Aorta (tissue), 5 donors: ENCODE measurements at regions not wholly inside any gene's neighbourhood (a gene's known extent, or its start where the extent isn't known, plus 50 kb on each side); places are given as distances from the start of the nearest gene placed in this dataset.

Source experiments
- ATAC-seq: fragments of 200-7000 bp; cut with Tn5 transposase; one replicate; pipeline ENCODE4 v1.9.1; 2022; ENCODE audit warnings: moderate library complexity; ENCODE audit not compliant: low FRiP score
- DNase-seq, 2 donors: peaks; one replicate each; pipeline ENCODE4 v3.0.0-alpha.2; 2020
- H3K27ac ChIP-seq, 2 donors: one replicate each; pipeline ENCODE4 v1.5.1; 2013; ENCODE audit warnings: low read length in 2 of 2, mild to moderate bottlenecking in 2 of 2, moderate library complexity in 2 of 2, control low read depth in 1 of 2, inconsistent platforms in 1 of 2, low read depth in 1 of 2
- H3K27me3 ChIP-seq, 2 donors: one replicate each; pipeline ENCODE4 v1.6.1; 2013; ENCODE audit warnings: control low read depth in 1 of 2, low read length in 1 of 2, mild to moderate bottlenecking in 1 of 2, moderate library complexity in 1 of 2; ENCODE audit not compliant: insufficient read depth in 2 of 2, control insufficient read depth in 1 of 2
- H3K36me3 ChIP-seq, 2 donors: one replicate each; pipeline ENCODE4 v1.6.1; 2013; ENCODE audit warnings: control low read depth in 1 of 2, low read length in 1 of 2, mild to moderate bottlenecking in 1 of 2; ENCODE audit not compliant: insufficient read depth in 2 of 2, control insufficient read depth in 1 of 2
- H3K4me1 ChIP-seq, 2 donors: one replicate each; pipeline ENCODE4 v1.6.1; 2013; ENCODE audit warnings: low read length in 2 of 2, control low read depth in 1 of 2, mild to moderate bottlenecking in 1 of 2, moderate library complexity in 1 of 2; ENCODE audit not compliant: insufficient read depth in 2 of 2, control insufficient read depth in 1 of 2
- H3K4me3 ChIP-seq, 2 donors: one replicate each; pipeline ENCODE4 v1.5.1; 2013; ENCODE audit warnings: low read length in 2 of 2, control low read depth in 1 of 2, mild to moderate bottlenecking in 1 of 2
- H3K9me3 ChIP-seq: one replicate; pipeline ENCODE4 v1.6.1; 2013; ENCODE audit warnings: mild to moderate bottlenecking, low read length; ENCODE audit not compliant: control insufficient read depth
- WGBS, 2 donors: extraction: QIAGEN DNeasy Blood & Tissue Kit; methylation state at CpG; one replicate each; pipeline ENCODE4 v1.1.7; 2013; 5-methylcytosine and 5-hydroxymethylcytosine counted together
- intact Hi-C, 2 donors: fragments of 100-400 bp; cut with DNase I; formaldehyde crosslinking; loops; one replicate each; pipeline versions ENCODE4 v1.14.2 to v1.15.0; 2022
- donor health status: healthy with polysubstance abuse.
- donor health status: Bipolar disorder and iron deficiency.
- donor health status: DM: no; HTN: no; CAD: no.
- donor health status: DM: no; HTN: no; CAD: no.
- donor health status: DM: yes; HTN: yes; CAD: no.

GRCh38 chr22:49721211-49721763 lies 106.4 kb downstream of the BRD1 start:
- no peaks in the 10 kb centered on the region for H3K9me3 ChIP-seq
- no peak for DNase-seq
- no peaks in the 10 kb centered on the region for H3K27me3 ChIP-seq
- H3K27ac ChIP-seq: no peak overlapping the region
- WGBS, 2 donors: 85 to 88% methylated on average over 15 of the region's 15 CpGs
- H3K4me1 ChIP-seq: no peaks in the 10 kb centered on the region
- H3K36me3 ChIP-seq: no peaks in the 10 kb centered on the region
- no peak for ATAC-seq
- no peak overlapping the region for H3K4me3 ChIP-seq
- intact Hi-C loops: no loop called here

GRCh38 chr22:49720279-49720959 lies 107.3 kb downstream of the BRD1 start:
- Histone ChIP-seq H3K4me1 (no peaks in the 10 kb centered on the region), H3K27me3 (no peaks in the 10 kb centered on the region), H3K9me3 (no peaks in the 10 kb centered on the region), H3K27ac (no peak overlapping the region), H3K36me3 (no peaks in the 10 kb centered on the region), H3K4me3 (no peak overlapping the region)
- ATAC-seq (no peak), DNase-seq (no peak)
- WGBS, 2 donors: 78 to 79% methylated on average over 18 of the region's 18 CpGs
- intact Hi-C loops: no loop called here

DNA sequence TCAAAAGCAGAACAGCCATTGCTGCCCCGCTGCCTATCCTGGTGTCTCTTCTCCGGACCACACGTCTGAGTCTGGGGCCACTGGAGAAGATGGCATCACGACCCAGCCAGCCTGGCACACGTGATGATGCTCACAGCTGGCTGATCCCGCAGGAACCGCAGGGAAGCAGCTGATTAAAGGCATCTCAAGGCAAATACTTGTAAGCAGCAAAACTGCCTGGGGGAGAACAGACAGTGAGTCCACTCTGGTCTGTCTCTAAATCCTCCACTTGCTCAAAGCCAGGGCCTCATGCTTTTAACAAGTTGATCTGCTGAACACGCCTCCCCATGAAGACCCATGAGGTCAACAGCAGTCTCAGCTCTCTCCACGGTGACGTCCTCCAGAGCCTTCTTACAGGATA lies 108.6 kb downstream of the BRD1 start:
- intact Hi-C loops: no loop called here
- ATAC-seq (no peak), DNase-seq (no peak)
- Histone ChIP-seq H3K9me3 (no peaks in the 10 kb centered on the region), H3K36me3 (no peaks in the 10 kb centered on the region), H3K27me3 (no peaks in the 10 kb centered on the region), H3K27ac (no peak overlapping the region), H3K4me3 (no peak overlapping the region), H3K4me1 (no peaks in the 10 kb centered on the region)
- WGBS, 2 donors: 73 to 87% methylated on average over 10 of the region's 10 CpGs

DNA sequence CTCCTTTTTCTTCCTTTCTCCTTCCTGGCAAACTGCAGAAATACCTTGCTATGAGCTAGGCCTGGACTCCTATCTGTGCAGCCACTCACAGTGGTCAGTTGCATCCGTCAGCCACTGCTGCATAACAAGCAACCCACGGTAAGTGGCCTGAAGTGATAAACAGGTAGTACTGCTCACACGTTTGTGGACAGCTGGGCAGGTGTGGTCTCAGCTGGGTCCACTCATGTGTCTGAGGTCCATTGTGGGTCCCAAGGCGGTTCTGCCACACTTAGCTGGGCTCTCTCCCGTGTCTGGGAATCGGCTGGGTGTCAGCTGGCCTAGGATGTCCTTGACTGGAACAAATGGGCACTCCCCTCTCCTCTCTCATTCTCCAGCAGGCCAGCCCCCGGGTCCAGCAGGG lies 109.3 kb downstream of the BRD1 start:
- Histone ChIP-seq H3K27ac (no peak overlapping the region), H3K4me3 (no peak overlapping the region), H3K4me1 (no peaks in the 10 kb centered on the region), H3K27me3 (no peaks in the 10 kb centered on the region), H3K36me3 (no peaks in the 10 kb centered on the region), H3K9me3 (no peaks in the 10 kb centered on the region)
- intact Hi-C loops: no loop called here
- no peak for DNase-seq
- WGBS, 2 donors: 69 to 75% methylated on average over 7 of the region's 7 CpGs
- no peak for ATAC-seq

DNA sequence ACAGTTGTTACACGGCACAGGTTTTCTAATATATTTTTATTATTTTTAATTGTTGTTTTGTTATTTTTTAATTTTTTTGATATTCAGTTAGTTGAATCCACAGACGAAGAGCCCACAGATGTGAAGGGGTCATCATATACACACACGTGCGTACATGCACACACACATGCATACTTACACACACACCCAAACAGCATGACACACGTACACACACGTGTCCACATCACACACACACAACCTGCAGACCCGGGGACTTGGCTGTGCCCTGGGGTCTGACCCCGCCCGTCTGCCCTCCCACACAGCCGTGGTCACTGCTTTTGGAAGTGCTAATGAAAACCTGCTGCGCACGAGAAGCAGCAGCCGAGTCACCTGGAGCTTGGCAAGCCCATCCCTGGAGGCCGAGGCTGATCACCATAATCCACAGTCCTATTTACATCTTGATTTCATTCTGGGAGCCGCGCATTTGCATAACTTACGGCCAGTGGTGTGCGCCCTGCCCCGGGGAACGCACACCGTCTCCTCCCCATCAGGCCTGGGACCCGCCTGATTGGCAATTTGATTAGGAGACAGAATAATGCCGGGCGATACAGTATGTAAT lies 110.3 kb downstream of the BRD1 start:
- Histone ChIP-seq H3K4me3 (no peak overlapping the region), H3K27me3 (no peaks in the 10 kb centered on the region), H3K27ac (no peak overlapping the region), H3K4me1 (no peaks in the 10 kb centered on the region), H3K36me3 (no peaks in the 10 kb centered on the region), H3K9me3 (peaks cover 2% of the 10 kb centered on the region)
- ATAC-seq (no peak), DNase-seq (no peak)
- intact Hi-C loops: no loop called here
- 69 to 72% methylated on average over 24 of the region's 24 CpGs for WGBS, 2 donors

DNA sequence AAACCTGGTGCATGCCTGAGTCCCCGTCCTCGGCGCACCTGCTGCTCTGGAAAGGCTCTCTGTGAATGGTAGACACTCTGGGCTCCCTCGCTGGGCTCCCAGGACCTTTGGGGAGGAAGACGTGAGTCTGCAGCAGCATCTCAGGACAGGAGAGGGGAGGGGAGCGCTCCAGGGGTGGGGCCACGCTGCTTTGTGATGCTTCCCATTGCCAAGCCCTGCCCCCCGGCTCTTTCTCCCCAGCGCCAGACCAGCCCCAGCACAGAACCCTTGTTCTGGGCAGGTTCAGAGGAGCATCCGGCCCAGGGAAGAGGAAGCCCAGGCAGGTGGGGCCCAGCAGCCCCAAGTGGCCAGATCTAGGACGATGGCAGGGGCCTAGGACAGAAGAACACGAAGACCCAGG lies 111.2 kb downstream of the BRD1 start:
- intact Hi-C loops: no loop called here
- H3K27ac ChIP-seq: no peak overlapping the region
- no peaks in the 10 kb centered on the region for H3K4me1 ChIP-seq
- H3K27me3 ChIP-seq: no peaks in the 10 kb centered on the region
- no peak for DNase-seq
- ATAC-seq: no peak
- no peak overlapping the region for H3K4me3 ChIP-seq
- H3K9me3 ChIP-seq: peaks cover 2% of the 10 kb centered on the region
- no peaks in the 10 kb centered on the region for H3K36me3 ChIP-seq
- 52 to 62% methylated on average over 12 of the region's 12 CpGs for WGBS, 2 donors

DNA sequence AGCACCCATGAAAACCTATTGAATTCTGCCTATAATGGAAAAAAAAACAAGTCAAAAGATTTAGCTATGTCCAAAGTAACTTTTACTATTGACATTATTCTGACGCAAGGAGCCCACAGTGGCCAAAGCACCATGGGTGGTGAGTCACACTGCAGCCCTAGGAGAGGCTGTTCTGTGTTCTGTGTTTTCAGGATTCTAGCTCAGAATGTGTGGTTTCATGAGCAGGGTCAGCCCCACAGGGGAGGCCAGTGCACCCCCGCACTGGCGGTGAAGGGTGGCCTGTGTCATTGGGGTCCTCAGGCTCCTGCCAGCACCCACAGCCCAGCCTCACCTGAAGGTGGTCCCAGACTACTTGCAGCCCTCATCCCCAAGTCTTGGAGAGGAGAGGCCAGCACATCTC lies 112.2 kb downstream of the BRD1 start:
- H3K36me3 ChIP-seq: no peaks in the 10 kb centered on the region
- intact Hi-C loops: no loop called here
- ATAC-seq (no peak), DNase-seq (no peak)
- H3K27me3 ChIP-seq: no peaks in the 10 kb centered on the region
- H3K27ac ChIP-seq: no peak overlapping the region
- WGBS, 2 donors: 84 to 85% methylated on average over 3 of the region's 3 CpGs
- H3K9me3 ChIP-seq: peaks cover 2% of the 10 kb centered on the region
- H3K4me3 ChIP-seq: no peak overlapping the region
- H3K4me1 ChIP-seq: no peaks in the 10 kb centered on the region

DNA sequence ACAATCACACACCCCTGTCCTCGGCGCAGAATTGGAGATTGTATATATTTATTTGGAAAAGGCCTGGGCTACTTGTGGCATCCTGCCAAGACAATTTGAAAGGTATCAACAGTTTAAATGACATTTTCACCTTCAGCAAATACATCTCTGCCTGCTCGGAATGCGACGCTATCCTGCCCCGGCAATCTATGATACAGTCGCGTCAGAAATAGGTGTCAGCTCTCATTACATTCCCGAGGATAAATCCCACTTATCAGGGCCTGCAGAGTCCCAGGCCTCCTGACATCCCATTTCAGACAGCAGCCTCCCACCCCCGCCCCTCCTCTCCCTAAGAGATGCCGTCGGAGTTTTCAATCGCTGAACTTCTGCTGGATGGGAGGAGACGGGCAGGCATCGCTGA lies 114.7 kb downstream of the BRD1 start:
- Histone ChIP-seq H3K4me3 (no peak overlapping the region), H3K27me3 (no peaks in the 10 kb centered on the region), H3K36me3 (no peaks in the 10 kb centered on the region), H3K9me3 (peaks cover 15% of the 10 kb centered on the region), H3K27ac (no peak overlapping the region), H3K4me1 (no peaks in the 10 kb centered on the region)
- 73 to 81% methylated on average over 15 of the region's 15 CpGs for WGBS, 2 donors
- intact Hi-C loops: no loop called here
- ATAC-seq (no peak), DNase-seq (no peak)

DNA sequence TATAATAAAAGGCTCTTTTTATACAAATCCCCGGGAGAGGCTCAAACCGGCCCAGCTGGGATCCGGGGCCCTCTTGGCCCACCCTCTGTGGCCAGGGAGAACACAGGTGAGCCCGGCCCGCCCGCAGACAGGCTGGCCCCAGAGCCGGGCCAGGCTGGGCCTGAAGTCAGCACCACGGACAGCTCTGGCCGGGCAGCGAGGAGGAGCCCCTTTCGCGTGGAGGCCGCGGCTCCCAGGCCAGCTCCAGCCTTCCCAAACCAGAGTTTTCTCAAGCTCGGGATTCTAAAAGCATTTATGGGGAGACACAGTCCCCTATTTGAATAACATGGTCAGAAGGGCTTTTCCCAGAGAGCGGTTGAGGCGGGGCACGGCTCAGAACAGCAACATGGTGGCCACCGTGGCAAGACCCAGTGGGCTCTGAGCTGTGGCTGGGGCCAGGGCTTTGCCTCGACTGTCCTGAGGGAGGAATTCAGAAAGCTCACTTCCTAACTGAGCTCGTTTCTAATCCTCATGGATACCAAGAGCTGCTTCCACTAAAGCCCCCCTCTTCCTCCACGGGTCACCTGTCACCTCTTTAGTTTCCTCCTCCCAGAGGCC lies 115.4 kb downstream of the BRD1 start:
- no peak overlapping the region for H3K4me3 ChIP-seq
- intact Hi-C loops: no loop called here
- no peaks in the 10 kb centered on the region for H3K36me3 ChIP-seq
- ATAC-seq (no peak), DNase-seq (no peak)
- H3K4me1 ChIP-seq: no peaks in the 10 kb centered on the region
- 24 to 29% methylated on average over 22 of the region's 22 CpGs for WGBS, 2 donors
- H3K9me3 ChIP-seq: peaks cover 15% of the 10 kb centered on the region
- no peaks in the 10 kb centered on the region for H3K27me3 ChIP-seq
- no peak overlapping the region for H3K27ac ChIP-seq
